ENCODE measurements at regions not wholly inside any gene's neighbourhood (a gene's known extent, or its start where the extent isn't known, plus 50 kb on each side); places are given as distances from the start of the nearest gene placed in this dataset.

DNA sequence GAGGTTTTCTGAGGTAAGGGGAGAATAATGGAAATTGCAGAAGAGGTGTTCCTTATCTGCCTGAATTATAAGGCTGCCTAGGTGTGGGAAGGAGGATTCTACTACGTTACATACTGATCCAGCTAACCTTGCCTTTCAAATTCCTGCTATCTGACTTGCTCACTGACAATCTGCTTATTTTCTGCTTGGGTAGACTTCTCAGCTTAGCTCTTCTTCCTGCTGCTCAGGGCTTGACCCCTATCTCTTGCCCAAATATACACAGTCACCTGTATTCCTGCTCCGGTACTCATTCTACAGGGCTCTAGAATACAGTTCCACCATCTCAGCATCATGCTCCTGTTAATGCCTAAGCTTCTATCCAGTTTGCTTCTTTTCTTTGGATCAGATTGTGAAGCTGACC lies 1607.6 kb downstream of the OLFM4 start:
- TF ChIP-seq, protein P1, sequence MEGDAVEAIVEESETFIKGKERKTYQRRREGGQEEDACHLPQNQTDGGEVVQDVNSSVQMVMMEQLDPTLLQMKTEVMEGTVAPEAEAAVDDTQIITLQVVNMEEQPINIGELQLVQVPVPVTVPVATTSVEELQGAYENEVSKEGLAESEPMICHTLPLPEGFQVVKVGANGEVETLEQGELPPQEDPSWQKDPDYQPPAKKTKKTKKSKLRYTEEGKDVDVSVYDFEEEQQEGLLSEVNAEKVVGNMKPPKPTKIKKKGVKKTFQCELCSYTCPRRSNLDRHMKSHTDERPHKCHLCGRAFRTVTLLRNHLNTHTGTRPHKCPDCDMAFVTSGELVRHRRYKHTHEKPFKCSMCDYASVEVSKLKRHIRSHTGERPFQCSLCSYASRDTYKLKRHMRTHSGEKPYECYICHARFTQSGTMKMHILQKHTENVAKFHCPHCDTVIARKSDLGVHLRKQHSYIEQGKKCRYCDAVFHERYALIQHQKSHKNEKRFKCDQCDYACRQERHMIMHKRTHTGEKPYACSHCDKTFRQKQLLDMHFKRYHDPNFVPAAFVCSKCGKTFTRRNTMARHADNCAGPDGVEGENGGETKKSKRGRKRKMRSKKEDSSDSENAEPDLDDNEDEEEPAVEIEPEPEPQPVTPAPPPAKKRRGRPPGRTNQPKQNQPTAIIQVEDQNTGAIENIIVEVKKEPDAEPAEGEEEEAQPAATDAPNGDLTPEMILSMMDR (IDR thresholded peaks at IDR 0.05; ENCODE audit: low read depth, low read length): no peak

DNA sequence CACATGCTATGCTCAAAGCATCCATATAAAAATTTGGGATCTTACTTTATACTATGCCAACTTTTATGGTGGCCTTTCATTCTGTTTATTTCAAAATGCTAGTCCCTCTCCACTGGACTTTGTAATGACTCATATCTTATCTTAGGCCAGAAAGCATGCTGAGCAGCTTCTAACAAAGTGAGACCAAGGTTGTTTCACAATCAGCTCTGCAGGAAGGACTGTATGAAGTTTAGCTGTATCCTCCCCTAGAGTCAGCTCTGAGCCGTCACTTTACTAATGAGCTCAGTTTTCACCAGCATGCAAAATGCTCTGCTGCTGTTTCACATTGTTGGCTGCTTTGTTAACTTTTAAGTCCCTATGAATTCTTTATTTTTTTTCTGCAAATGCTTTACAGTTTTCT lies 1608.8 kb downstream of the OLFM4 start:
- no peaks in the 10 kb centered on the region for H3K27me3 ChIP-seq
- TF ChIP-seq, protein P1 (IDR thresholded peaks at IDR 0.05; ENCODE audit: low read depth, low read length): no peak
- no peaks in the 10 kb centered on the region for H3K4me1 ChIP-seq
- no peaks in the 10 kb centered on the region for H3K9me3 ChIP-seq
- no peak overlapping the region for H3K4me3 ChIP-seq (ENCODE audit: low read depth, low read length)
- DNase-seq: no peak
- no peaks in the 10 kb centered on the region for H3K36me3 ChIP-seq

More for the DNA sequence above, 1607.6 kb downstream of the OLFM4 start:
- H3K4me3 ChIP-seq (ENCODE audit: low read depth, low read length): no peak overlapping the region
- H3K27me3 ChIP-seq: no peaks in the 10 kb centered on the region
- no peaks in the 10 kb centered on the region for H3K4me1 ChIP-seq
- no peak for DNase-seq
- H3K36me3 ChIP-seq: no peaks in the 10 kb centered on the region
- no peaks in the 10 kb centered on the region for H3K9me3 ChIP-seq

DNA sequence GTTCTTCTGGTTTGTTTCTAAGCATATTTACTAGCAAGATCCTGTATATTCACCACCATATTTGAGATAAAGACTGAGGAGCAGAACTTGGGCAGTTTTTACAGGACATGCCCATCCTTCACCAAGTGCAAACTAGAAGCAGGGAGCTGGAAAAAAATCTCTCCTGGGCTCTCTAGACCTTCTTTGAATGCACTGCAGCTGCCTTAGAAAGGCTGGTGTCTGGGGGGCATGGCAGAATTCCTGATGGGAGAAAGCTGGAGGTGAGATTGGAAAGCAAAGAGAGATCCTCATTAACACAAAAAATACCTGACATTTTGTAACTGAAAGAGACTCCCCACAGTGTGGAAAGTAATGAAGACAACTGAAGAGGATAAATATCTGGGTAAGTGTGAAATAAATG lies 1612.1 kb downstream of the OLFM4 start:
- Histone ChIP-seq H3K4me1 (no peaks in the 10 kb centered on the region), H3K9me3 (no peaks in the 10 kb centered on the region), H3K4me3 (ENCODE audit: low read depth, low read length) (no peak overlapping the region), H3K27me3 (no peaks in the 10 kb centered on the region), H3K36me3 (no peaks in the 10 kb centered on the region)
- TF ChIP-seq, protein P1 (IDR thresholded peaks at IDR 0.05; ENCODE audit: low read depth, low read length): no peak
- DNase-seq: no peak

DNA sequence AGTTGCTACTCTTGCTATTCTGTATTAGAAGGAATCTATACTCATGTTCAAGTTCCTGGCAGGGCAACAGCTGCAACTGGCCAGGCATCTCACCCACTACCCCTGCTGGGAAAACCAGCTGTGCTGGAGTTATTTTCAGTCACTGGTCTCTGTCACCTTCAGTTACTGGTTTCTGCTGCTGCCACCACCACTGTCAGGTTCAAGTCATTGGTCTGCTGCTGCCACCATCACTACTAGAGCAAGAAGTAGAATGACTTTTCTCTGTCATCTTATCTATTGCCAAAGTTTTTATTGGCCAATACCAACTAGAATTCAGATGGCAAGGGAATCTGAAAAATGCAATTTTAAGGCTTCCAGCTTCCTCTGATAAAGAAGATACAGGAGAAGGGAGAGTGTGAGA lies 1615.2 kb downstream of the OLFM4 start:
- no peaks in the 10 kb centered on the region for H3K4me1 ChIP-seq
- no peaks in the 10 kb centered on the region for H3K9me3 ChIP-seq
- no peaks in the 10 kb centered on the region for H3K36me3 ChIP-seq
- no peaks in the 10 kb centered on the region for H3K27me3 ChIP-seq
- DNase-seq: no peak
- H3K4me3 ChIP-seq (ENCODE audit: low read depth, low read length): no peak overlapping the region
- TF ChIP-seq, protein P1 (IDR thresholded peaks at IDR 0.05; ENCODE audit: low read depth, low read length): no peak

DNA sequence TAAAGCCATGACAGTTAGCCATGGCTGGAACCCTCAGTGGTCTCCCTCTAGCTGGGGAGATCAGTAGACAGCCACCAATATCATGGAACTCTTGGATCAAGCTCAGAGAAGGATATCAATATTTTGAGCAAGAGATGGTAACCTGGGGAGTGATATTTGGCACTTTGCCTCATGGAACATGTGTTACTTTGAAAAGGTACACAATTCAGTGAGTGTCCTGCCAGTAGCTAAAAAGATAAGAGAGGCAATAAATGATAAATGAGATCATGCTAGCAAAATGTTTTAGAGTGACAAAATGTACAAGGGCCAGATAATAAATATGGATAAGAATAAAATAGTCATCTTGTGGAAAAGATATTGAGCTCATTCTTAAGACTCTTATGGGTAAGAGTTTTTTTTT lies 1618.7 kb downstream of the OLFM4 start:
- H3K27me3 ChIP-seq: no peaks in the 10 kb centered on the region
- H3K4me1 ChIP-seq: no peaks in the 10 kb centered on the region
- H3K36me3 ChIP-seq: no peaks in the 10 kb centered on the region
- H3K4me3 ChIP-seq (ENCODE audit: low read depth, low read length): no peak overlapping the region
- no peak for DNase-seq
- TF ChIP-seq, protein P1 (IDR thresholded peaks at IDR 0.05; ENCODE audit: low read depth, low read length): no peak
- no peaks in the 10 kb centered on the region for H3K9me3 ChIP-seq

DNA sequence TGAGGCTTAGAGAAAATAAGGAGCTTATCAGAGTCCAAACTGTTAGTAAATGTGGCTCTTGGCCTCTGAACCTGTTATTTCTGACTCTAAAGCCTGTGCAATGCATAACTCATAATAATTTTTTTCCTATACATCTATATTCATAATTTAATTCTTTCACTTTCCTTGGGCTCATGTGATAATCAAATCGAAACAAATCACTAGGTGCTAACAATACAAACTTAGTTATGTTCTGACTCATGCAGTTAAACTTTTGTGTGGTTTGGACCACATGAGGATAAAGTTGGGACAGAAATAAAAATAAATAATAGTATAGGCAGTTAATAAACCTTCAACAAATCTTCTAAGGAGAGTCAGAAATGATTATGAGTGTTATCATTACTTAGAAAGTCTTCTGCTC lies 1629.0 kb downstream of the OLFM4 start:
- H3K9me3 ChIP-seq: no peaks in the 10 kb centered on the region; the same call in 1 of the 2 replicates
- H3K36me3 ChIP-seq: no peaks in the 10 kb centered on the region
- H3K4me3 ChIP-seq (ENCODE audit: low read depth, low read length): no peak overlapping the region
- TF ChIP-seq, protein P1 (IDR thresholded peaks at IDR 0.05; ENCODE audit: low read depth, low read length): no peak
- no peak for DNase-seq
- no peaks in the 10 kb centered on the region for H3K4me1 ChIP-seq
- H3K27me3 ChIP-seq: no peaks in the 10 kb centered on the region
